K562 (cell line): ENCODE measurements at regions not wholly inside any gene's neighbourhood (a gene's known extent, or its start where the extent isn't known, plus 50 kb on each side); places are given as distances from the start of the nearest gene placed in this dataset.

Experiments used
- ATAC-seq: fragments of 200-7000 bp; cut with Tn5 transposase; 3 replicates; pipeline ENCODE4 v1.9.1; 2020; ENCODE audit warnings: moderate library complexity
- BruUV-seq: library from RNA; stranded (reverse); fragments of 400-500 nt; replicated peaks from 2 replicates; lab custom pipeline; 2021; lab: Mats Ljungman, UMichigan
- CTCF ChIA-PET: fragments of 300-600 bp; formaldehyde crosslinking; extraction: SDS; loops from one replicate; lab custom pipeline; 2021; ENCODE audit warnings: low intra/inter-chr PET ratio; lab: Yijun Ruan, JAX
- POLR2A ChIA-PET: fragments of 300-600, 350-650 bp; sonication (Branson Sonifier 250); formaldehyde crosslinking; extraction: SDS; loops from one replicate; lab custom pipeline; 2021; ENCODE audit warnings: antibody characterized with exemption, inconsistent platforms; lab: Yijun Ruan, JAX
- DNase-seq, 4 experiments: peaks; one replicate each; pipeline versions ENCODE4 v3.0.0 to v3.0.0-alpha.2; 2011 to 2018; ENCODE audit warnings: low spot score in 3 of 4, mixed read lengths in 3 of 4; ENCODE audit errors: extremely low read depth in 1 of 4
- FAIRE-seq: peaks from 2 replicates; lab custom pipeline; 2011; peaks lifted over from hg19 to GRCh38; lab: Jason Lieb, UNC
- H2AFZ ChIP-seq: 2 replicates; pipeline ENCODE4 v1.6.0; 2011; ENCODE audit warnings: low read depth, low read length, control low read depth, inconsistent platforms
- H3K27ac ChIP-seq: fragments of 200-600 bp; 3 replicates; pipeline ENCODE4 v1.8.0; 2011; ENCODE audit warnings: low read depth, mild to moderate bottlenecking, control low read depth, inconsistent platforms, low read length, moderate library complexity, mixed read lengths; ENCODE audit errors: extremely low read depth
- H3K27me3 ChIP-seq, 2 experiments: fragments of 300-600 bp in 1 of 2; 2 replicates in 1 of 2; 3 replicates in 1 of 2; pipeline versions ENCODE4 v1.6.0 to v1.8.0; 2011; ENCODE audit warnings: inconsistent platforms in 2 of 2, low read length in 2 of 2, mild to moderate bottlenecking in 1 of 2, mixed read lengths in 1 of 2, moderate library complexity in 1 of 2; ENCODE audit not compliant: control insufficient read depth in 2 of 2, insufficient read depth in 2 of 2
- H3K36me3 ChIP-seq: fragments of 300-600 bp; 3 replicates; pipeline ENCODE4 v1.8.0; 2011; ENCODE audit warnings: mild to moderate bottlenecking, low read length, inconsistent platforms; ENCODE audit not compliant: control insufficient read depth, insufficient read depth
- H3K4me1 ChIP-seq, 2 experiments: fragments of 200-600 bp in 1 of 2; replicated peaks in 1 of 2; 2 replicates in 1 of 2; 3 replicates in 1 of 2; pipeline versions ENCODE4 v1.5.1 to v1.8.0; 2011; ENCODE audit warnings: inconsistent platforms in 2 of 2, low read length in 2 of 2, mild to moderate bottlenecking in 1 of 2, mixed read lengths in 1 of 2, moderate library complexity in 1 of 2; ENCODE audit not compliant: control insufficient read depth in 2 of 2, insufficient read depth in 2 of 2
- H3K4me2 ChIP-seq: 2 replicates; pipeline ENCODE4 v1.6.1; 2011; ENCODE audit warnings: low read length, control low read depth, inconsistent platforms, mixed read lengths; ENCODE audit not compliant: insufficient read depth
- H3K4me3 ChIP-seq: fragments of 200-600 bp; sonication (generic), shearing (Covaris generic); 2 replicates; pipeline ENCODE4 v1.5.1; 2016; ENCODE audit warnings: control low read depth, inconsistent platforms
- H3K79me2 ChIP-seq: fragments of 200-600 bp; 3 replicates; pipeline ENCODE4 v1.8.0; 2011; ENCODE audit warnings: low read length, inconsistent platforms; ENCODE audit not compliant: control insufficient read depth, insufficient read depth
- H3K9ac ChIP-seq, 2 experiments: 2 replicates each; pipeline versions ENCODE4 v1.6.0 to v1.6.1; 2011; ENCODE audit warnings: low read depth in 2 of 2, low read length in 2 of 2, control low read depth in 1 of 2, inconsistent platforms in 1 of 2, mild to moderate bottlenecking in 1 of 2, mixed read lengths in 1 of 2; ENCODE audit not compliant: insufficient read depth in 1 of 2
- H3K9me1 ChIP-seq: one replicate; pipeline ENCODE4 v1.6.0; 2011; ENCODE audit warnings: inconsistent platforms, mild to moderate bottlenecking, low read length, moderate library complexity; ENCODE audit not compliant: control insufficient read depth, insufficient read depth
- H3K9me3 ChIP-seq: replicated peaks from 2 replicates; pipeline ENCODE4 v1.5.1; 2011; ENCODE audit warnings: low read depth, low read length, inconsistent platforms; ENCODE audit not compliant: control insufficient read depth, insufficient read depth
- H4K20me1 ChIP-seq: replicated peaks from 2 replicates; pipeline ENCODE4 v1.6.1; 2011; ENCODE audit warnings: low read length, inconsistent platforms, mixed read lengths; ENCODE audit not compliant: control insufficient read depth, insufficient read depth
- CBFA2T2 ChIP-seq: fragments of 450-650 bp; conservative IDR thresholded peaks from 2 replicates; pipeline ENCODE4 v1.6.1; 2017; ENCODE audit warnings: mild to moderate bottlenecking
- FOXP1 ChIP-seq: sonication (generic); formaldehyde crosslinking; IDR thresholded peaks from 2 replicates; pipeline ENCODE4 v1.8.0; 2022; ENCODE audit warnings: mild to moderate bottlenecking, missing genetic modification reagents
- HDAC2 ChIP-seq: fragments of 450-650 bp; IDR thresholded peaks from 2 replicates; pipeline ENCODE4 v1.6.1; 2016; ENCODE audit warnings: mild to moderate bottlenecking
- HINFP ChIP-seq: fragments of 450-650 bp; conservative IDR thresholded peaks from 2 replicates; pipeline ENCODE4 v1.6.1; 2016; ENCODE audit warnings: missing genetic modification characterization, low read depth, mild to moderate bottlenecking, control low read depth, missing compliant biosample characterization
- KLF16 ChIP-seq: IDR thresholded peaks from 2 replicates; pipeline ENCODE4 v1.6.1; 2016; ENCODE audit warnings: antibody characterized with exemption
- NELFE ChIP-seq: IDR thresholded peaks from 2 replicates; pipeline ENCODE4 v1.6.1; 2011; ENCODE audit warnings: mild to moderate bottlenecking; ENCODE audit not compliant: insufficient read depth, insufficient read length
- NR1H2 ChIP-seq: sonication (generic); formaldehyde crosslinking; IDR thresholded peaks from 2 replicates; pipeline ENCODE4 v1.4.0; 2020; ENCODE audit warnings: mild to moderate bottlenecking, missing genetic modification reagents
- POU5F1 ChIP-seq: fragments of 150-350 bp; IDR thresholded peaks from 2 replicates; pipeline ENCODE4 v1.6.1; 2014; ENCODE audit warnings: borderline replicate concordance, low read length, low read depth, mild to moderate bottlenecking; ENCODE audit not compliant: partially characterized antibody
- SIN3A ChIP-seq, 2 experiments: fragments of 150-350 bp in 1 of 2; IDR thresholded peaks; 2 replicates each; pipeline ENCODE4 v1.6.1; 2011 to 2016; ENCODE audit warnings: borderline replicate concordance in 2 of 2, low read depth in 2 of 2, low read length in 2 of 2, mild to moderate bottlenecking in 2 of 2, moderate library complexity in 2 of 2; ENCODE audit not compliant: control insufficient read depth in 1 of 2
- SMARCA5 ChIP-seq: fragments of 450-650 bp; IDR thresholded peaks from 2 replicates; pipeline ENCODE4 v1.6.1; 2016
- TBP ChIP-seq: optimal IDR thresholded peaks from 2 replicates; pipeline ENCODE3; 2011; ENCODE audit warnings: low read depth, low read length, improper control_type of control experiment
- THAP12 ChIP-seq: fragments of 250-450 bp; sonication (Bioruptor Pico); IDR thresholded peaks from 2 replicates; pipeline ENCODE4 v1.9.0; 2021; ENCODE audit warnings: mild to moderate bottlenecking, inconsistent platforms
- ZNF165 ChIP-seq: fragments of 250-450 bp; sonication (Bioruptor Pico); IDR thresholded peaks from 2 replicates; pipeline ENCODE4 v1.4.0; 2020; ENCODE audit warnings: borderline replicate concordance
- ZNF282 ChIP-seq: sonication (generic); formaldehyde crosslinking; IDR thresholded peaks from 2 replicates; pipeline ENCODE4 v1.8.1; 2023; ENCODE audit warnings: missing genetic modification reagents
- ZNF778 ChIP-seq: fragments of 450-650 bp; formaldehyde crosslinking; IDR thresholded peaks from 2 replicates; pipeline ENCODE4 v1.4.0; 2020; ENCODE audit warnings: mild to moderate bottlenecking, moderate library complexity
- in situ Hi-C: fragments of 300-500 bp; cut with MboI; formaldehyde crosslinking; loops from 4 replicates; pipeline ENCODE4 v1.15.0; 2018; ENCODE audit warnings: inconsistent platforms, mixed read lengths
- intact Hi-C: fragments of 100-400 bp; cut with micrococcal nuclease; formaldehyde crosslinking; loops from 2 replicates; pipeline ENCODE4 v1.14.2; 2022
- TF ChIP-seq, protein P1 (sequence below), 2 experiments: fragments of 450-650 bp; conservative IDR thresholded peaks; 2 replicates each; pipeline ENCODE4 v1.6.1; 2017; ENCODE audit warnings: mild to moderate bottlenecking in 2 of 2, moderate library complexity in 2 of 2
- TF ChIP-seq, protein P2 (sequence below): sonication (generic); formaldehyde crosslinking; IDR thresholded peaks from 2 replicates; pipeline ENCODE4 v1.4.0; 2020; ENCODE audit warnings: mild to moderate bottlenecking, missing genetic modification reagents

- no peak for FAIRE-seq
- no peak overlapping the region for H3K9ac ChIP-seq
- H3K9me1 ChIP-seq: no peaks in the 10 kb centered on the region
- H3K4me2 ChIP-seq: no peak overlapping the region
- no peak overlapping the region for H3K4me3 ChIP-seq
- 0 out of 2 replicates have a peak, but pooled peaks cover 6% of the 10 kb centered on the region for H3K9me3 ChIP-seq
- ChIA-PET POLR2A (no interaction called here), CTCF (no interaction called here)
- in situ Hi-C loops (no loop called here), intact Hi-C loops (no loop called here)
- no peaks in the 10 kb centered on the region for H4K20me1 ChIP-seq
- no peaks in the 10 kb centered on the region for H3K79me2 ChIP-seq
- H3K27me3 ChIP-seq: no peaks in the 10 kb centered on the region
- DNase-seq: no peak
- BruUV-seq: no TSS peak
- ATAC-seq: no peak
- no peaks in the 10 kb centered on the region for H3K4me1 ChIP-seq
- no peaks in the 10 kb centered on the region for H3K36me3 ChIP-seq
- no peak overlapping the region for H2AFZ ChIP-seq
- no peak overlapping the region for H3K27ac ChIP-seq
- TF ChIP-seq TBP: no peak
- no peak for TF ChIP-seq NELFE
- no peak for TF ChIP-seq NR1H2 (CRISPR knock-in tag)
- TF ChIP-seq THAP12 (CRISPR knock-in tag): no peak
- no peak for TF ChIP-seq KLF16
- no peak for TF ChIP-seq ZNF282 (CRISPR knock-in tag)
- no peak for TF ChIP-seq SIN3A (IDR thresholded peaks at IDR 0.05; ENCODE audit: borderline replicate concordance in 2 of 2, control insufficient read depth in 1 of 2, low read depth in 2 of 2, low read length in 2 of 2)
- TF ChIP-seq HDAC2: no peak
- no peak for TF ChIP-seq CBFA2T2
- no peak for TF ChIP-seq HINFP (tag)
- no peak for TF ChIP-seq ZNF165 (CRISPR knock-in tag)
- TF ChIP-seq, protein P1, sequence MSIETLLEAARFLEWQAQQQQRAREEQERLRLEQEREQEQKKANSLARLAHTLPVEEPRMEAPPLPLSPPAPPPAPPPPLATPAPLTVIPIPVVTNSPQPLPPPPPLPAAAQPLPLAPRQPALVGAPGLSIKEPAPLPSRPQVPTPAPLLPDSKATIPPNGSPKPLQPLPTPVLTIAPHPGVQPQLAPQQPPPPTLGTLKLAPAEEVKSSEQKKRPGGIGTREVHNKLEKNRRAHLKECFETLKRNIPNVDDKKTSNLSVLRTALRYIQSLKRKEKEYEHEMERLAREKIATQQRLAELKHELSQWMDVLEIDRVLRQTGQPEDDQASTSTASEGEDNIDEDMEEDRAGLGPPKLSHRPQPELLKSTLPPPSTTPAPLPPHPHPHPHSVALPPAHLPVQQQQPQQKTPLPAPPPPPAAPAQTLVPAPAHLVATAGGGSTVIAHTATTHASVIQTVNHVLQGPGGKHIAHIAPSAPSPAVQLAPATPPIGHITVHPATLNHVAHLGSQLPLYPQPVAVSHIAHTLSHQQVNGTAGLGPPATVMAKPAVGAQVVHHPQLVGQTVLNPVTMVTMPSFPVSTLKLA (conservative IDR thresholded peaks at IDR 0.05): no peak
- no peak for TF ChIP-seq POU5F1
- TF ChIP-seq, protein P2, sequence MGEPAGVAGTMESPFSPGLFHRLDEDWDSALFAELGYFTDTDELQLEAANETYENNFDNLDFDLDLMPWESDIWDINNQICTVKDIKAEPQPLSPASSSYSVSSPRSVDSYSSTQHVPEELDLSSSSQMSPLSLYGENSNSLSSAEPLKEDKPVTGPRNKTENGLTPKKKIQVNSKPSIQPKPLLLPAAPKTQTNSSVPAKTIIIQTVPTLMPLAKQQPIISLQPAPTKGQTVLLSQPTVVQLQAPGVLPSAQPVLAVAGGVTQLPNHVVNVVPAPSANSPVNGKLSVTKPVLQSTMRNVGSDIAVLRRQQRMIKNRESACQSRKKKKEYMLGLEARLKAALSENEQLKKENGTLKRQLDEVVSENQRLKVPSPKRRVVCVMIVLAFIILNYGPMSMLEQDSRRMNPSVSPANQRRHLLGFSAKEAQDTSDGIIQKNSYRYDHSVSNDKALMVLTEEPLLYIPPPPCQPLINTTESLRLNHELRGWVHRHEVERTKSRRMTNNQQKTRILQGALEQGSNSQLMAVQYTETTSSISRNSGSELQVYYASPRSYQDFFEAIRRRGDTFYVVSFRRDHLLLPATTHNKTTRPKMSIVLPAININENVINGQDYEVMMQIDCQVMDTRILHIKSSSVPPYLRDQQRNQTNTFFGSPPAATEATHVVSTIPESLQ (CRISPR knock-in tag): no peak
- TF ChIP-seq ZNF778 (CRISPR knock-in tag): no peak
- TF ChIP-seq FOXP1 (CRISPR knock-in tag): no peak
- TF ChIP-seq SMARCA5: no peak
These were observed 259.4 kb downstream of the PPP1R3A start for GRCh38 chr7:113659416-113659815.
